MM.1S (cell line): ENCODE measurements at regions not wholly inside any gene's neighbourhood (a gene's known extent, or its start where the extent isn't known, plus 50 kb on each side); places are given as distances from the start of the nearest gene placed in this dataset.

ENCODE experiments used
- DNase-seq: peaks from one replicate; pipeline ENCODE4 v3.0.0-alpha.2; 2015
- H2AFZ ChIP-seq: fragments of 300-600 bp; sonication (generic); 2 replicates; pipeline ENCODE4 v1.6.0; 2016; ENCODE audit warnings: antibody characterized with exemption, low read length
- H3F3A ChIP-seq: fragments of 300-600 bp; sonication (generic); 2 replicates; pipeline ENCODE4 v1.6.1; 2016; ENCODE audit warnings: mild to moderate bottlenecking, antibody characterized with exemption, low read length, moderate library complexity, mixed read lengths; ENCODE audit not compliant: insufficient read depth
- H3K27ac ChIP-seq: fragments of 300-600 bp; sonication (generic); 2 replicates; pipeline ENCODE4 v1.5.1; 2016; ENCODE audit warnings: mild to moderate bottlenecking, low read length
- H3K27me3 ChIP-seq: fragments of 300-600 bp; sonication (generic); replicated peaks from 2 replicates; pipeline ENCODE4 v1.6.0; 2016; ENCODE audit warnings: low read length; ENCODE audit not compliant: insufficient read depth
- H3K36me3 ChIP-seq: fragments of 300-600 bp; sonication (generic); replicated peaks from 2 replicates; pipeline ENCODE4 v1.6.1; 2016; ENCODE audit warnings: mild to moderate bottlenecking, low read length, mixed read lengths; ENCODE audit not compliant: insufficient read depth
- H3K4me1 ChIP-seq: fragments of 300-600 bp; sonication (generic); 2 replicates; pipeline ENCODE4 v1.6.1; 2016; ENCODE audit warnings: low read length, mixed read lengths
- H3K4me2 ChIP-seq: fragments of 300-600 bp; sonication (generic); 2 replicates; pipeline ENCODE4 v1.6.0; 2016; ENCODE audit warnings: low read depth, low read length
- H3K4me3 ChIP-seq: fragments of 300-600 bp; sonication (generic); 2 replicates; pipeline ENCODE4 v1.5.1; 2016; ENCODE audit warnings: low read length, mixed read lengths
- H3K79me2 ChIP-seq: fragments of 300-600 bp; sonication (generic); 2 replicates; pipeline ENCODE4 v1.6.1; 2016; ENCODE audit warnings: mixed run types, low read length, mixed read lengths
- H3K9ac ChIP-seq: fragments of 300-600 bp; sonication (generic); 2 replicates; pipeline ENCODE4 v1.6.1; 2016; ENCODE audit warnings: low read length, mixed read lengths
- H3K9me2 ChIP-seq: fragments of 300-600 bp; sonication (generic); replicated peaks from 2 replicates; pipeline ENCODE4 v1.6.1; 2016; ENCODE audit warnings: mild to moderate bottlenecking, low read length, mixed read lengths; ENCODE audit not compliant: insufficient read depth
- H3K9me3 ChIP-seq: fragments of 300-600 bp; sonication (generic); replicated peaks from 2 replicates; pipeline ENCODE4 v1.6.1; 2016; ENCODE audit warnings: mild to moderate bottlenecking, low read length, mixed read lengths; ENCODE audit not compliant: insufficient read depth
- H4K20me1 ChIP-seq: fragments of 300-600 bp; sonication (generic); 2 replicates; pipeline ENCODE4 v1.6.1; 2016; ENCODE audit warnings: mild to moderate bottlenecking, low read length, moderate library complexity, mixed read lengths; ENCODE audit not compliant: insufficient read depth
- EZH2 ChIP-seq: fragments of 300-600 bp; sonication (generic); optimal IDR thresholded peaks from 2 replicates; pipeline ENCODE3; 2017; ENCODE audit warnings: low read depth, mild to moderate bottlenecking, antibody characterized with exemption, low read length, mixed read lengths
- EZH2phosphoT487 ChIP-seq: fragments of 300-600 bp; sonication (generic); IDR thresholded peaks from 2 replicates; pipeline ENCODE4 v1.6.1; 2018; ENCODE audit warnings: antibody characterized with exemption, low read length
- TF ChIP-seq, protein P1 (sequence below): fragments of 300-600 bp; sonication (generic); IDR thresholded peaks from 2 replicates; pipeline ENCODE4 v1.5.1; 2016; ENCODE audit warnings: antibody characterized with exemption, low read length, mixed read lengths

GRCh38 chr4:32645653-32646052 lies 1925.5 kb downstream of the PCDH7 start:
- Histone ChIP-seq H3K79me2 (no peaks in the 10 kb centered on the region), H3K4me3 (no peak overlapping the region), H3K9me2 (no peaks in the 10 kb centered on the region), H2AFZ (no peak overlapping the region), H3K36me3 (no peaks in the 10 kb centered on the region), H3K9ac (no peak overlapping the region), H3F3A (no peaks in the 10 kb centered on the region), H4K20me1 (no peaks in the 10 kb centered on the region), H3K9me3 (no peaks in the 10 kb centered on the region), H3K27ac (no peak overlapping the region), H3K4me2 (no peak overlapping the region), H3K27me3 (no peaks in the 10 kb centered on the region), H3K4me1 (no peaks in the 10 kb centered on the region)
- TF ChIP-seq EZH2 (no peak), EZH2phosphoT487 (no peak)
- TF ChIP-seq, protein P1, sequence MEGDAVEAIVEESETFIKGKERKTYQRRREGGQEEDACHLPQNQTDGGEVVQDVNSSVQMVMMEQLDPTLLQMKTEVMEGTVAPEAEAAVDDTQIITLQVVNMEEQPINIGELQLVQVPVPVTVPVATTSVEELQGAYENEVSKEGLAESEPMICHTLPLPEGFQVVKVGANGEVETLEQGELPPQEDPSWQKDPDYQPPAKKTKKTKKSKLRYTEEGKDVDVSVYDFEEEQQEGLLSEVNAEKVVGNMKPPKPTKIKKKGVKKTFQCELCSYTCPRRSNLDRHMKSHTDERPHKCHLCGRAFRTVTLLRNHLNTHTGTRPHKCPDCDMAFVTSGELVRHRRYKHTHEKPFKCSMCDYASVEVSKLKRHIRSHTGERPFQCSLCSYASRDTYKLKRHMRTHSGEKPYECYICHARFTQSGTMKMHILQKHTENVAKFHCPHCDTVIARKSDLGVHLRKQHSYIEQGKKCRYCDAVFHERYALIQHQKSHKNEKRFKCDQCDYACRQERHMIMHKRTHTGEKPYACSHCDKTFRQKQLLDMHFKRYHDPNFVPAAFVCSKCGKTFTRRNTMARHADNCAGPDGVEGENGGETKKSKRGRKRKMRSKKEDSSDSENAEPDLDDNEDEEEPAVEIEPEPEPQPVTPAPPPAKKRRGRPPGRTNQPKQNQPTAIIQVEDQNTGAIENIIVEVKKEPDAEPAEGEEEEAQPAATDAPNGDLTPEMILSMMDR: no peak
- no peak for DNase-seq

DNA sequence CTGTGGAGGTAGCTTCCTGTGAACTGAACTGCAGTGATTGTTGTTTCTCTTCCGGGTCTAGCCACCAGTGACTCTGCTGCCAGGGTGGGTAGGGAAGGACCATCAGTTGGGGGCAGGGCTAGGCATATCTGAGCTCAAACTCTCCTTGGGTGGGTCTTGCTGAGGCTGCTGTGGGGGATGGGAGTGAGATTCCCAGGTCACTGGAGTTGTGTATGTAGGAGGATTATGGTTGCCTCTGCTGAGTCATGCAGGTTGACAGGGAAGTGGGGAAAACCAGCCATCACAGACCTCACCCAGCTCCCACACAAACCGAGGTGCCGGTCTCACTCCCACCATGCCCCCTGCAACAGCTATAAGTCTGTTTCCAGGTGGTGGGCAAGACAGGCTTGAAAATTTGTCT lies 1937.8 kb downstream of the PCDH7 start:
- H3K9me2 ChIP-seq: no peaks in the 10 kb centered on the region
- no peak for TF ChIP-seq EZH2
- TF ChIP-seq, protein P1: no peak
- TF ChIP-seq EZH2phosphoT487: no peak
- no peak overlapping the region for H3K4me2 ChIP-seq
- no peaks in the 10 kb centered on the region for H3F3A ChIP-seq
- H4K20me1 ChIP-seq: no peaks in the 10 kb centered on the region
- no peaks in the 10 kb centered on the region for H3K4me1 ChIP-seq
- no peaks in the 10 kb centered on the region for H3K27me3 ChIP-seq
- no peaks in the 10 kb centered on the region for H3K9me3 ChIP-seq
- H3K4me3 ChIP-seq: no peak overlapping the region
- H3K27ac ChIP-seq: no peak overlapping the region
- H3K9ac ChIP-seq: no peak overlapping the region
- no peaks in the 10 kb centered on the region for H3K36me3 ChIP-seq
- no peak for DNase-seq
- no peak overlapping the region for H2AFZ ChIP-seq
- H3K79me2 ChIP-seq: no peaks in the 10 kb centered on the region

GRCh38 chr4:32661229-32661628 lies 1941.1 kb downstream of the PCDH7 start:
- Histone ChIP-seq H3K4me2 (no peak overlapping the region), H3K79me2 (no peaks in the 10 kb centered on the region), H3K4me3 (no peak overlapping the region), H3K9me2 (no peaks in the 10 kb centered on the region), H4K20me1 (no peaks in the 10 kb centered on the region), H3K27ac (no peak overlapping the region), H2AFZ (no peak overlapping the region), H3K27me3 (no peaks in the 10 kb centered on the region), H3K4me1 (no peaks in the 10 kb centered on the region), H3K9ac (no peak overlapping the region), H3F3A (no peaks in the 10 kb centered on the region), H3K9me3 (no peaks in the 10 kb centered on the region), H3K36me3 (no peaks in the 10 kb centered on the region)
- DNase-seq: no peak
- TF ChIP-seq EZH2 (no peak), EZH2phosphoT487 (no peak)
- TF ChIP-seq, protein P1: no peak
